Tibial nerve (tissue), 4 donors: ENCODE measurements at regions not wholly inside any gene's neighbourhood (a gene's known extent, or its start where the extent isn't known, plus 50 kb on each side); places are given as distances from the start of the nearest gene placed in this dataset.

ENCODE experiments used
- DNase-seq, 2 donors: peaks; one replicate each; pipeline ENCODE4 v3.0.0-alpha.2; 2019; ENCODE audit warnings: low spot score in 2 of 2
- H3K27ac ChIP-seq, 4 donors: fragments of 200-600 bp; sonication (generic) in 3 of 4; one replicate each; pipeline ENCODE4 v1.5.1; 2017 to 2019; ENCODE audit warnings: mild to moderate bottlenecking in 1 of 4
- H3K27me3 ChIP-seq, 2 donors: fragments of 200-600 bp; sonication (generic) in 1 of 2; one replicate each; pipeline versions ENCODE4 v1.5.1 to v1.6.0; 2017 to 2019
- H3K36me3 ChIP-seq, 3 donors: fragments of 200-600 bp; sonication (generic); one replicate each; pipeline ENCODE4 v1.5.1; 2018 to 2019
- H3K4me1 ChIP-seq, 4 donors: fragments of 200-600 bp; sonication (generic) in 3 of 4; one replicate each; pipeline ENCODE4 v1.5.1; 2017 to 2019
- H3K4me3 ChIP-seq, 4 donors: fragments of 200-600 bp; sonication (generic) in 3 of 4; one replicate each; pipeline ENCODE4 v1.5.1; 2017 to 2019; ENCODE audit warnings: mild to moderate bottlenecking in 1 of 4, moderate library complexity in 1 of 4
- H3K9me3 ChIP-seq, 4 donors: fragments of 200-600 bp; sonication (generic) in 3 of 4; one replicate each; pipeline ENCODE4 v1.5.1; 2017 to 2019
- CTCF ChIP-seq, 5 experiments: fragments of 200-600 bp in 3 of 5; fragments of 450-650 bp in 2 of 5; sonication (generic) in 3 of 5; IDR thresholded peaks; one replicate each; pipeline ENCODE4 v1.5.1; 2016 to 2019; ENCODE audit warnings: antibody characterized with exemption in 5 of 5, mild to moderate bottlenecking in 3 of 5, moderate library complexity in 2 of 5
- EP300 ChIP-seq, 2 donors: sonication (generic); formaldehyde crosslinking; IDR thresholded peaks; one replicate each; pipeline ENCODE4 v1.6.1; 2017; ENCODE audit warnings: antibody characterized with exemption in 2 of 2, mild to moderate bottlenecking in 1 of 2
- POLR2A ChIP-seq, 2 donors: fragments of 450-650 bp; IDR thresholded peaks; one replicate each; pipeline ENCODE4 v1.6.1; 2017; ENCODE audit warnings: antibody characterized with exemption in 2 of 2, mild to moderate bottlenecking in 2 of 2, moderate library complexity in 2 of 2
- WGBS, 2 donors: methylation state at CpG; one replicate each; pipeline ENCODE4 v1.1.5; 2018; 5-methylcytosine and 5-hydroxymethylcytosine counted together

- Histone ChIP-seq H3K27me3 (no peaks in the 10 kb centered on the region), H3K36me3 (no peaks in the 10 kb centered on the region), H3K4me3 (no peak overlapping the region), H3K27ac (no peak overlapping the region), H3K4me1 (peaks cover 0 to 28% (median 0%) of the 10 kb centered on the region in 4 donors), H3K9me3 (peaks cover 0 to 16% (median 0%) of the 10 kb centered on the region in 4 donors)
- DNase-seq: no peak
- TF ChIP-seq POLR2A (IDR thresholded peaks at IDR 0.05): no peak
- TF ChIP-seq CTCF (IDR thresholded peaks at IDR 0.05): no peak
- TF ChIP-seq EP300 (IDR thresholded peaks at IDR 0.05): no peak
- WGBS, 2 donors: 85 to 92% methylated on average over 2 of the region's 2 CpGs
Observed at GRCh38 chr18:55841314-55841713, 253.3 kb upstream of the TCF4 start.

- no peaks in the 10 kb centered on the region for H3K36me3 ChIP-seq
- DNase-seq: no peak
- no peak overlapping the region for H3K27ac ChIP-seq
- TF ChIP-seq EP300 (IDR thresholded peaks at IDR 0.05) (no peak), POLR2A (IDR thresholded peaks at IDR 0.05) (no peak), CTCF (IDR thresholded peaks at IDR 0.05) (no peak)
- no peaks in the 10 kb centered on the region for H3K27me3 ChIP-seq
- H3K4me3 ChIP-seq: no peak overlapping the region
- WGBS, 2 donors: 84 to 92% methylated on average over 13 to 19 of the region's 30 CpGs
- peaks cover 0 to 16% (median 0%) of the 10 kb centered on the region in 4 donors for H3K9me3 ChIP-seq
- H3K4me1 ChIP-seq: peaks cover 0 to 29% (median 0%) of the 10 kb centered on the region in 4 donors
Observed at GRCh38 chr18:55840601-55841170, 252.7 kb upstream of the TCF4 start.

- Histone ChIP-seq H3K4me3 (no peak overlapping the region), H3K27ac (no peak overlapping the region), H3K9me3 (peaks cover 0 to 16% (median 0%) of the 10 kb centered on the region in 4 donors), H3K4me1 (peaks cover 0 to 29% (median 0%) of the 10 kb centered on the region in 4 donors), H3K36me3 (no peaks in the 10 kb centered on the region), H3K27me3 (no peaks in the 10 kb centered on the region)
- TF ChIP-seq POLR2A (IDR thresholded peaks at IDR 0.05) (no peak), EP300 (IDR thresholded peaks at IDR 0.05) (no peak), CTCF (IDR thresholded peaks at IDR 0.05) (no peak)
- DNase-seq: no peak
Observed at GRCh38 chr18:55839343-55839742, 251.4 kb upstream of the TCF4 start.

- Histone ChIP-seq H3K4me1 (peaks cover 0 to 29% (median 0%) of the 10 kb centered on the region in 4 donors), H3K36me3 (no peaks in the 10 kb centered on the region), H3K27me3 (no peaks in the 10 kb centered on the region), H3K9me3 (peaks cover 0 to 16% (median 0%) of the 10 kb centered on the region in 4 donors), H3K27ac (no peak overlapping the region), H3K4me3 (no peak overlapping the region)
- DNase-seq: no peak
- no peak for TF ChIP-seq POLR2A (IDR thresholded peaks at IDR 0.05)
- TF ChIP-seq EP300 (IDR thresholded peaks at IDR 0.05): no peak
- no peak for TF ChIP-seq CTCF (IDR thresholded peaks at IDR 0.05)
- 63 to 76% methylated on average over 3 of the region's 3 CpGs for WGBS, 2 donors
Observed at GRCh38 chr18:55838841-55839240, 250.8 kb upstream of the TCF4 start.

- Histone ChIP-seq H3K4me3 (no peak overlapping the region), H3K9me3 (peaks cover 0 to 16% (median 0%) of the 10 kb centered on the region in 4 donors), H3K4me1 (peaks cover 0 to 29% (median 0%) of the 10 kb centered on the region in 4 donors), H3K36me3 (no peaks in the 10 kb centered on the region), H3K27me3 (no peaks in the 10 kb centered on the region), H3K27ac (no peak overlapping the region)
- TF ChIP-seq CTCF (IDR thresholded peaks at IDR 0.05) (no peak), EP300 (IDR thresholded peaks at IDR 0.05) (no peak), POLR2A (IDR thresholded peaks at IDR 0.05) (no peak)
- no peak for DNase-seq
- WGBS, 2 donors: 53 to 78% methylated on average over 6 of the region's 6 CpGs
Observed at GRCh38 chr18:55838319-55838718, 250.3 kb upstream of the TCF4 start.
